ENCODE measurements at regions not wholly inside any gene's neighbourhood (a gene's known extent, or its start where the extent isn't known, plus 50 kb on each side); places are given as distances from the start of the nearest gene placed in this dataset.

- no peak for DNase-seq
Measured at GRCh38 chr15:58271410-58271809, 133.2 kb downstream of the AQP9 start.

GRCh38 chr15:58273104-58273503 lies 134.9 kb downstream of the AQP9 start:
- DNase-seq: no peak

GRCh38 chr15:58274885-58275284 lies 136.7 kb downstream of the AQP9 start:
- DNase-seq: no peak

GRCh38 chr15:58275785-58276184 lies 137.6 kb downstream of the AQP9 start:
- no peak for DNase-seq

- no peak for DNase-seq
Measured at GRCh38 chr15:58276924-58277323, 138.7 kb downstream of the AQP9 start.

GRCh38 chr15:58277333-58277732 lies 139.2 kb downstream of the AQP9 start:
- no peak for DNase-seq

GRCh38 chr15:58279106-58279505 lies 140.9 kb downstream of the AQP9 start:
- DNase-seq: no peak

- DNase-seq: no peak
Measured at GRCh38 chr15:58279654-58280053, 141.5 kb downstream of the AQP9 start.

- DNase-seq: no peak
Measured at GRCh38 chr15:58282060-58282708, 144.0 kb downstream of the AQP9 start.

- DNase-seq: no peak
Measured at GRCh38 chr15:58283302-58283701, 145.1 kb downstream of the AQP9 start.

- no peak for DNase-seq
Measured at GRCh38 chr15:58284293-58284692, 146.1 kb downstream of the AQP9 start.

- no peak for DNase-seq
Measured at GRCh38 chr15:58285212-58285920, 146.4 kb upstream of the LIPC start.

GRCh38 chr15:58285921-58286278 lies 145.9 kb upstream of the LIPC start:
- no peak for DNase-seq

- DNase-seq: no peak
Measured at GRCh38 chr15:58286523-58286922, 145.3 kb upstream of the LIPC start.

GRCh38 chr15:58287891-58288290 lies 143.9 kb upstream of the LIPC start:
- no peak for DNase-seq

GRCh38 chr15:58288592-58288991 lies 143.2 kb upstream of the LIPC start:
- DNase-seq: no peak

- DNase-seq: no peak
Measured at GRCh38 chr15:58291848-58292247, 139.9 kb upstream of the LIPC start.

GRCh38 chr15:58292751-58293175 lies 139.0 kb upstream of the LIPC start:
- DNase-seq: no peak

- DNase-seq: no peak
Measured at GRCh38 chr15:58293622-58294550, 137.9 kb upstream of the LIPC start.

GRCh38 chr15:58294681-58295254 lies 137.0 kb upstream of the LIPC start:
- DNase-seq: no peak

GRCh38 chr15:58295637-58296215 lies 136.1 kb upstream of the LIPC start:
- DNase-seq: no peak

GRCh38 chr15:58296276-58296675 lies 135.5 kb upstream of the LIPC start:
- no peak for DNase-seq

- no peak for DNase-seq
Measured at GRCh38 chr15:58297639-58298038, 134.2 kb upstream of the LIPC start.

Data from eye (tissue), 1 donor.